ENCODE measurements at regions not wholly inside any gene's neighbourhood (a gene's known extent, or its start where the extent isn't known, plus 50 kb on each side); places are given as distances from the start of the nearest gene placed in this dataset.

- no peak for TF ChIP-seq EZH2phosphoT487 (conservative IDR thresholded peaks at IDR 0.05; ENCODE audit: low read length)
- TF ChIP-seq CTCF (IDR thresholded peaks at IDR 0.05; ENCODE audit: insufficient read depth, low read length, poor library complexity, severe bottlenecking): no peak
These were observed 115.9 kb upstream of the PCDH20 start for GRCh38 chr13:61531383-61532065.

Data from SU-DHL-6 (cell line).